ENCODE measurements at regions not wholly inside any gene's neighbourhood (a gene's known extent, or its start where the extent isn't known, plus 50 kb on each side); places are given as distances from the start of the nearest gene placed in this dataset.
"Not testable (repeated sequence)": the region's sequence is repeated elsewhere in the genome, so short reads cannot be mapped to it uniquely, and the experiment has no call there.

- DNase-seq, result no peak
Observed at GRCh38 chr5:156164306-156164705, 162.7 kb upstream of the SGCD start.

- no peak for DNase-seq
Observed at GRCh38 chr5:156169495-156169894, 157.5 kb upstream of the SGCD start.

DNA sequence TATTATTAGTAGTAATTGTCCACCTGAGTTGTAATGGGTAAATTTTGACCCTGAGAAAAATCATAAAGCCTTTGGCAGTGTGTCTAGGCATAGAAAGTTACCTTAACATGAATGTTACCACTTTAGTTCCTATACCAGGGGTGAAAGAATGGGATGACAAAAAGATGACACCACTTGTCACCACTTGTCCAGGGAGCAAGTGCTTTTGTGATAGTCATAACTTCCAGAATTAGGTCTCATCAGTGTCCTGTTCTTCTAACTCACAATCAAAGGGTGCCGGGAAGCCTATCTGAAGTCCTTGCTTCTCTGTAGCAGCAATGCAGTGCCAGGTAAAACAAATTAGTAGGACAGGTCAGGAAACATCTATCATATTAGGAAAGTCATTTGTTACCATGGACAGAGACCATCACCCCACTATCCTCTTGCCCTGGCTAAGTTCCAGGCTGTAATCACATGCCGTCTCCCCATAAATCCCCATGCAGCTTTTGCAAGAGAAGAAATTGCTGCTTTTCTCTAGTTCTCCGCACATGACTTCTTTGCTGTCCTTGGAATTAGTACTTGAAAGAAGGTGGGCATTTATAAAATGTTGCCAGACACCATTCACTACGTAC, 156.5 kb upstream of the SGCD start:
- DNase-seq, result no peak

DNA sequence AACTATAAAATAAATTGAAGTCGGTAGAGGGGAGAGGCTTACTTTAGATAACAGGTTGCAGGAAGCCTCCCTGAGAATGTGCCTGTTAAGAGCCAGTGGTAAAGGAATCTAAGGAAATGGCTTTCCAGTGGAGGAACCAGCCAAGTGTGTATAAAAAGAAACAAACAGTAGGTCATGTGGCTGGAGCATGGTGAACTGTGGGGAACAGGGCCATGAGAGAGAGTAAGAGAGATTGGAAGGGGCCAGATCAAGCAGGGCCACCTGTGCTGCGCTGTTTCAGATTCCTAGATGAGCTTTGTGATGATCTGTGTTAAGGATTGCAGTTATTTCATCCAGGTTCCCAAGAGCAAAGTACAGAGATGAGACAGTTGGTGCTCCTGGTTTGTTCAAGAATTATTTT, 152.7 kb upstream of the SGCD start:
- no peak for DNase-seq

- peak; percentile 8 for DNase-seq
Observed at GRCh38 chr5:156178117-156178516, 148.8 kb upstream of the SGCD start.

GRCh38 chr5:156181656-156182055, 145.3 kb upstream of the SGCD start:
- DNase-seq, result no peak

- DNase-seq, result no peak
Observed at GRCh38 chr5:156182174-156182967, 144.6 kb upstream of the SGCD start.

DNA sequence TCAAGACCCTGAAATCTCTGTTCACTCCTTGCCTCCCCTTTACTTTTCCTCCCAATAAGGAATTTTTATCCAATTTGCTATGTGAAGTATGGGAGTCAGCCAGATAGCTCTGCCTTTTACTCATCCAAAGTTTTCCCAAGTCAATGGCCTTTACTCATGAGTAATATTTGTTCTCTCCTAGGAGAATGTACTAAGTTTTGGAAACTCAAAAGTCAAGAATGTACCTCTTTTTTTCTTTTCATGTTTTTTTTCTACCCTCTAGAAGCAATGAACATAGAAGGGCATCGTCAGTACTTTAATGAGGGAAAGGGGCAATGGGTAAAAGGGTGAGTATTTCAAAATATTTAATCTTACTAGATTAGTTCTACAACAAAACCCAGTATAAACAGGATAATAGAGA, 140.2 kb upstream of the SGCD start:
- DNase-seq, result no peak

GRCh38 chr5:156188016-156188415, 138.9 kb upstream of the SGCD start:
- no peak for DNase-seq

- DNase-seq, result no peak
Observed at GRCh38 chr5:156189628-156190027, 137.3 kb upstream of the SGCD start.

DNA sequence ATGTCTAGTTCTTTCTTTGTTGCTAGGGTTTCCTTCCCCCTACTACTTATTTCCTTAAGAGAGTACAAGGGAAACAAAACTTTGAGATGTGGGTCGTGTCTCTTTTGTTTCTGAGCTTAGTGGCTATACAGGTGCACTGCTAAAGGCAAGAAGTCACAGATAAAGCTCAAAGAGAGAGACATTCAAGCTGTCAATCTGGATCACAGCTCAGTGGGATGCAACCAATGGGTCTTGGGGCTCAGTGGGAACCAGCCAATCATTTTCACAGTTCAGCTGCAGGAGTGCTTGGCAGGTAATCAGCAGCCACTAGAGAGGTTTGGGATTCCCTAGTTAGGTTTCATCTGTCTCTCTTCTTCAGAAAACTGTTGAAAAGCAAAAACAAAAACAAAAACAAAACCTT, 135.4 kb upstream of the SGCD start:
- DNase-seq, result no peak

GRCh38 chr5:156197042-156197635, 129.8 kb upstream of the SGCD start:
- no peak for DNase-seq

- DNase-seq, result no peak
Observed at GRCh38 chr5:156199045-156199444, 127.9 kb upstream of the SGCD start.

DNA sequence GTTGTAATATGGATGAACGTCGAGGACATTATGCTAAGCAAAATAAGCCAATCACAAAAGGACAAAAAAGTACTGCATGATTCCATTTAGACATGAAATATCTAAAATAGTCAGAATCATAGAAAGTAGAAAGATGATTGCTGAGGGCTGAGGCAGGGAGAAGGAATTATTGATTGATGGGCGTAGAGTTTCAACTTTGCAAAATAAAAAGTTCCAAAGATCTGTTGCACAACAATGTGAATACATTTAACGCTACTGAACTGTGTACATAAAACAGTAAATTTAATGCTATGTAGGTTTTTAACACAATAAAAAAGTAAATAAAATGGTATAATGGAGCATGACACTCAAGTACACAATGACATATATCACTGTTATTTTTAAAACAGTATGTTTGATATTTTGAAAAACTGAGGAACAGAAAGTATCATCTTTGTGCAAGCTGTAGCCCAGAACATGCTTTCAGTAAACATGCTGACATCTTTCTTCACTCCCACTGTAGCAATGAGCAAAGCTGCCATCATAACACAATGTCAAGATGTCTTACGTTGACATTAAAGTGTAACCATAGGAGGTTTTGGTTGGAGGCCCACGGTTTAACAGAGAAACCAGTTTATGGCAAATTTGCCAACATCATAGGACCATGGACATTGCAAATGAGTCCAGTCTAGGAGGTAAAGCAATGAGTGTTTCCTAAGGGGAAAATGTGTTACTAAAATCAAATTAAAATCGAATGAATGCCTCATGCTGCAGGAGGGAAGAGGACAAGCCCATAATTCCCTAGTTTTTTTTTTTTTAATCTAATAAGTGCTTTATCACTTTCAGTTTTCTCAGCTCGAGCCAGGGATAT, 125.8 kb upstream of the SGCD start:
- DNase-seq, result no peak

GRCh38 chr5:156201788-156202403, 125.1 kb upstream of the SGCD start:
- DNase-seq, result peak; percentile 2

- peak; percentile 32 for DNase-seq
Observed at GRCh38 chr5:156208271-156208670, 118.7 kb upstream of the SGCD start.

- DNase-seq, result no peak
Observed at GRCh38 chr5:156218367-156219158, 108.4 kb upstream of the SGCD start.

DNA sequence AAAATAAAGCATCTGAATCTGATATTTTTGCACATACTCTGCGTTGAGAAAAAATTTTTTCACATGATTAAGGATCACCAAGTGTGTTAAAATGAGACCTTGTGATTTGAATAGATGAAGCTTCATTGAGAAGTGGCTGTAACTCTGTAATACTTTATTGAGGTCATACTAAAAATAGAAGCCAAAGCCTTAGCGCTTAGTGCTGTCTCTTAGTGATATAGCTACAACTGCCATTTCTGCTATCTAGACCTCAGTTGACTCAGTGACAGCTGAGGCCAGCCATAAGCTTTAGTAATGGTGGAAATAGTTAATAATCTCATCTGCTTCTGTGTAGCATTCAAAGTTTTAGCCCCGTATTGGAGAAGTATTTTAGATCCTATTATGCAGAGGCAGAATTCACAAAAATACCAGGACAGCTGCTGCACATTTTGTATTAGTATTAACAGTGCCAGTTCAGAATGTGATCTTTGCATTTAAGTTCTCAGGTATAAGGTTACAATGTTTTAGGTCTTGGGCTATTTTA, 107.4 kb upstream of the SGCD start:
- no peak for DNase-seq

GRCh38 chr5:156221816-156222215, 105.1 kb upstream of the SGCD start:
- no peak for DNase-seq

GRCh38 chr5:156223547-156223946, 103.4 kb upstream of the SGCD start:
- DNase-seq, result no peak

- not testable (repeated sequence) for DNase-seq
Observed at GRCh38 chr5:156226485-156226884, 100.5 kb upstream of the SGCD start.

- DNase-seq, result no peak
Observed at GRCh38 chr5:156230887-156231286, 96.1 kb upstream of the SGCD start.

Data from eye (tissue), 1 donor.